ENCODE measurements at regions not wholly inside any gene's neighbourhood (a gene's known extent, or its start where the extent isn't known, plus 50 kb on each side); places are given as distances from the start of the nearest gene placed in this dataset.

GRCh38 chr2:217065012-217065290 is 205.1 kb upstream of the TNP1 start:
- in situ Hi-C loops (cut with HindIII; ENCODE audit: low sequenced_read_pairs): no loop called here

GRCh38 chr2:217064234-217065011 is 204.6 kb upstream of the TNP1 start:
- in situ Hi-C loops (cut with HindIII; ENCODE audit: low sequenced_read_pairs): no loop called here

GRCh38 chr2:217063238-217063755 is 203.4 kb upstream of the TNP1 start:
- in situ Hi-C loops (cut with HindIII; ENCODE audit: low sequenced_read_pairs): no loop called here

- in situ Hi-C loops (cut with HindIII; ENCODE audit: low sequenced_read_pairs): no loop called here
These were observed 202.9 kb upstream of the TNP1 start for GRCh38 chr2:217062768-217063167.

- in situ Hi-C loops (cut with HindIII; ENCODE audit: low sequenced_read_pairs): no loop called here
These were observed 202.1 kb upstream of the TNP1 start for GRCh38 chr2:217061916-217062505.

GRCh38 chr2:217060951-217061547 is 201.2 kb upstream of the TNP1 start:
- in situ Hi-C loops (cut with HindIII; ENCODE audit: low sequenced_read_pairs): no loop called here

GRCh38 chr2:217060516-217060915 is 200.7 kb upstream of the TNP1 start:
- in situ Hi-C loops (cut with HindIII; ENCODE audit: low sequenced_read_pairs): no loop called here

GRCh38 chr2:217058791-217059755 is 199.2 kb upstream of the TNP1 start:
- in situ Hi-C loops (cut with HindIII; ENCODE audit: low sequenced_read_pairs): no loop called here

GRCh38 chr2:217057773-217058172 is 197.9 kb upstream of the TNP1 start:
- in situ Hi-C loops (cut with HindIII; ENCODE audit: low sequenced_read_pairs): no loop called here

- in situ Hi-C loops (cut with HindIII; ENCODE audit: low sequenced_read_pairs): no loop called here
These were observed 195.8 kb upstream of the TNP1 start for GRCh38 chr2:217055624-217056023.

- in situ Hi-C loops (cut with HindIII; ENCODE audit: low sequenced_read_pairs): no loop called here
These were observed 194.9 kb upstream of the TNP1 start for GRCh38 chr2:217054791-217055190.

- in situ Hi-C loops (cut with HindIII; ENCODE audit: low sequenced_read_pairs): no loop called here
These were observed 193.2 kb upstream of the TNP1 start for GRCh38 chr2:217052856-217053577.

GRCh38 chr2:217051416-217051815 is 191.6 kb upstream of the TNP1 start:
- in situ Hi-C loops (cut with HindIII; ENCODE audit: low sequenced_read_pairs): no loop called here

GRCh38 chr2:217049956-217050355 is 190.1 kb upstream of the TNP1 start:
- in situ Hi-C loops (cut with HindIII; ENCODE audit: low sequenced_read_pairs): no loop called here

- in situ Hi-C loops (cut with HindIII; ENCODE audit: low sequenced_read_pairs): no loop called here
These were observed 189.6 kb upstream of the TNP1 start for GRCh38 chr2:217049422-217049821.

- in situ Hi-C loops (cut with HindIII; ENCODE audit: low sequenced_read_pairs): no loop called here
These were observed 188.9 kb upstream of the TNP1 start for GRCh38 chr2:217048730-217049129.

GRCh38 chr2:217047631-217048030 is 187.8 kb upstream of the TNP1 start:
- in situ Hi-C loops (cut with HindIII; ENCODE audit: low sequenced_read_pairs): no loop called here

GRCh38 chr2:217047209-217047608 is 187.3 kb upstream of the TNP1 start:
- in situ Hi-C loops (cut with HindIII; ENCODE audit: low sequenced_read_pairs): no loop called here

GRCh38 chr2:217045700-217046475 is 186.0 kb upstream of the TNP1 start:
- in situ Hi-C loops (cut with HindIII; ENCODE audit: low sequenced_read_pairs): no loop called here

GRCh38 chr2:217040099-217040498 is 180.2 kb upstream of the TNP1 start:
- in situ Hi-C loops (cut with HindIII; ENCODE audit: low sequenced_read_pairs): no loop called here

Data from endothelial cell of hepatic sinusoid (primary cell).